Thoracic aorta (tissue), 2 donors: ENCODE measurements at regions not wholly inside any gene's neighbourhood (a gene's known extent, or its start where the extent isn't known, plus 50 kb on each side); places are given as distances from the start of the nearest gene placed in this dataset.

Experiments
- ATAC-seq: fragments of 150-250 bp; one replicate; pipeline ENCODE4 v1.8.0; 2017; ENCODE audit warnings: low read depth; ENCODE audit not compliant: insufficient number of reproducible peaks, low FRiP score
- DNase-seq: peaks from one replicate; pipeline ENCODE4 v3.0.0-alpha.2; 2020; ENCODE audit warnings: low spot score
- H3K27ac ChIP-seq, 2 donors: fragments of 200-600 bp; sonication (generic); 1 replicate in 1 of 2; 2 replicates in 1 of 2; pipeline ENCODE4 v1.5.1; 2016; ENCODE audit warnings: mild to moderate bottlenecking in 2 of 2, moderate library complexity in 2 of 2
- H3K27me3 ChIP-seq: fragments of 200-600 bp; sonication (generic); replicated peaks from 2 replicates; pipeline ENCODE4 v1.6.0; 2016; ENCODE audit warnings: mild to moderate bottlenecking; ENCODE audit not compliant: insufficient read depth
- H3K36me3 ChIP-seq: fragments of 200-600 bp; sonication (generic); one replicate; pipeline ENCODE4 v1.5.1; 2016
- H3K4me1 ChIP-seq, 2 donors: fragments of 200-600 bp; sonication (generic); 1 replicate in 1 of 2; 2 replicates in 1 of 2; pipeline versions ENCODE4 v1.5.1 to v1.6.0; 2016; ENCODE audit warnings: low read depth in 2 of 2, mild to moderate bottlenecking in 1 of 2; ENCODE audit not compliant: control insufficient read depth in 1 of 2
- H3K4me3 ChIP-seq: fragments of 200-600 bp; sonication (generic); 2 replicates; pipeline ENCODE4 v1.5.1; 2016; ENCODE audit warnings: mild to moderate bottlenecking
- H3K9me3 ChIP-seq: fragments of 200-600 bp; sonication (generic); 2 replicates; pipeline ENCODE4 v1.5.1; 2016
- CTCF ChIP-seq: fragments of 200-600 bp; sonication (generic); IDR thresholded peaks from one replicate; pipeline ENCODE4 v1.5.1; 2019; ENCODE audit warnings: antibody characterized with exemption

DNA sequence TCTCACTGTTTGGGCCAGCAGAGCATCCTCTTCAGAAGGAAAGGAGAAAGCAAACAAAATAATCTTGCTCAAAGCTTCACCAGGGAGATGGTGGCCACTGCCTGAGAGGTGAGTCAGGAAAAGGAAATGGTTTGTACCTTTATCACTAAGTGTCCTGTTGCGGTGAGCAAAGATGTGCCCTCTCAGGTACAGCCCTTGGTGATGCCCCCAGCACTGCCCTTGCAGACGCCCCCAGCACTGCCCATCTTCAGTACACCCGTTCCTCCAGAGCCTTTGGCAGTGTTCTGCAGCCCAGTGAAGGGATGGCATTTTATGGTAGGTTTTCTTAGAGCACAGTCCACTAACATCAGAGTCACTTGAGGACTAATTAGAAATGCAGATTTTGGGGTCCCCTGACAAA lies 92.3 kb downstream of the ZNF621 start:
- ATAC-seq (no peak), DNase-seq (no peak)
- Histone ChIP-seq H3K4me1 (peaks cover 0 to 6% of the 10 kb centered on the region in 2 donors), H3K9me3 (no peaks in the 10 kb centered on the region), H3K27ac (no peak overlapping the region), H3K36me3 (no peaks in the 10 kb centered on the region), H3K4me3 (no peak overlapping the region), H3K27me3 (no peaks in the 10 kb centered on the region)
- no peak for TF ChIP-seq CTCF

DNA sequence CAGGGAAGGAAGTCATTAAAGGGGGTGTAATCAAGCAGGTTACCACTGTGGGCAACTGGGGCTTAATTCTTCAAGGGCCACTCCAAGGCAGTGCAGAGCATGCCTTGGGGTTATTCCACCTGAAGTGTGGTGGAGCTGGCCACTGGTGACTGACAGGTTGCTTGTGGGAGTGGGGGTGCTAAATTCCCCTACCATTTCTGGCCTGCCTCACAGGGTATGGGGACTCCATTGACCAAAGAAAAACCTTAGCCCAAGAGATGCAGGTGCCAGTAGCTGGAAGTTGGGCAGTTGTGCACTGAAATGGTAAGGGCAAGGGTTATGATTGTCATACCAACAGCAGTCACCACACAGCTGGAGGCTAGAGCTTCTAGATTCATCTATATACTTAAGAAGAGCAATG lies 93.4 kb downstream of the ZNF621 start:
- no peak overlapping the region for H3K27ac ChIP-seq
- no peak for TF ChIP-seq CTCF
- H3K4me1 ChIP-seq, result peaks cover 0 to 6% of the 10 kb centered on the region in 2 donors
- no peaks in the 10 kb centered on the region for H3K9me3 ChIP-seq
- H3K36me3 ChIP-seq, result no peaks in the 10 kb centered on the region
- H3K27me3 ChIP-seq, result no peaks in the 10 kb centered on the region
- no peak for ATAC-seq
- no peak for DNase-seq
- no peak overlapping the region for H3K4me3 ChIP-seq

GRCh38 chr3:40620151-40620550 lies 95.4 kb downstream of the ZNF621 start:
- H3K4me3 ChIP-seq, result no peak overlapping the region
- no peaks in the 10 kb centered on the region for H3K36me3 ChIP-seq
- no peak for DNase-seq
- no peak overlapping the region for H3K27ac ChIP-seq
- TF ChIP-seq CTCF, result no peak
- H3K9me3 ChIP-seq, result peaks cover 11% of the 10 kb centered on the region
- ATAC-seq, result no peak
- no peaks in the 10 kb centered on the region for H3K27me3 ChIP-seq
- peaks cover 0 to 6% of the 10 kb centered on the region in 2 donors for H3K4me1 ChIP-seq

DNA sequence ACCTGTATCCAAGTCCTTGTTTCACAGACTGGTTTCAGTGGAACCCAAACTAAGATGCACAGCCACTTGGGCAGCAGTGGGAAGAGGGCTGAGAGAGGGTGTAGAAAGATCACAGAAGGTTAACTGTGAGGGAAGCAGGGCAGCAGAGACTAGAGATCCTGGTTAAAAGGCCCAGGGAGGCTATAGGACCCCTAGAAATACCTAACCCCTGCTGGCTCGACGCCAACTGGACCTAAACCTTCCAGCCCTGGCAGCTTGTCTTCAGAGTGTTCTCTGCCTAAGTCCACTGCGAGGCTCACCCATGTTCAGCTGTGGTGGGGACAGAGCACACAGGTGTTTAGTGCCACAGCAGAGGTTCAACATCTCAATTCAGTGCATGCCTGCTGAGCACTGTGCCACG lies 96.5 kb downstream of the ZNF621 start:
- H3K27ac ChIP-seq, result no peak overlapping the region
- no peaks in the 10 kb centered on the region for H3K27me3 ChIP-seq
- H3K36me3 ChIP-seq, result no peaks in the 10 kb centered on the region
- TF ChIP-seq CTCF, result no peak
- ATAC-seq (no peak), DNase-seq (no peak)
- H3K9me3 ChIP-seq, result peaks cover 11% of the 10 kb centered on the region
- H3K4me3 ChIP-seq, result no peak overlapping the region
- H3K4me1 ChIP-seq, result no peaks in the 10 kb centered on the region

DNA sequence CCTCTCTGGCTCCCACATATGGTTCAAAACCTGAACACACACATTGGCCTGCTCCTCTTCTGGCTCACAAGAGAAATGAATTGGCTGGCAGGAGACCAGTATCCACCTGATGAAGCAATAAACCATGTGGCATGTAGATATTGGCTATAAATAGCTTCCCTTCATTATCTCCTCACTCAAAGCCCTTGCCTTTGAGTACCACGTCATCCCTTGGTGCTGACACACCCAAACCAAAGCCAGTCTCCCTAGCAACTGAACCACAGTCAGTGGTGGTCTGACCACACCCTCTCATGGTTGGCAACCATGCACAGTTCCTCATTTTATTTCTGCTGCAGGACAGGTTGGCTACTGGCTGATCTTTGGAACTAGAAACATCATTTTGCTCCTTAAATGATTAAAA lies 98.8 kb downstream of the ZNF621 start:
- no peaks in the 10 kb centered on the region for H3K36me3 ChIP-seq
- DNase-seq, result no peak
- H3K4me1 ChIP-seq, result no peaks in the 10 kb centered on the region
- no peak overlapping the region for H3K27ac ChIP-seq
- ATAC-seq, result no peak
- no peak overlapping the region for H3K4me3 ChIP-seq
- no peaks in the 10 kb centered on the region for H3K27me3 ChIP-seq
- peaks cover 11% of the 10 kb centered on the region for H3K9me3 ChIP-seq
- no peak for TF ChIP-seq CTCF
